Colonic mucosa (tissue), 4 donors: ENCODE measurements at regions not wholly inside any gene's neighbourhood (a gene's known extent, or its start where the extent isn't known, plus 50 kb on each side); places are given as distances from the start of the nearest gene placed in this dataset.

Experiments used
- DNase-seq: peaks from one replicate; pipeline ENCODE4 v3.0.0-alpha.2; 2020
- H3K27ac ChIP-seq: fragments of 200-600 bp; one replicate; pipeline ENCODE4 v1.8.0; 2021
- H3K27me3 ChIP-seq: fragments of 200-600 bp; one replicate; pipeline ENCODE4 v1.8.0; 2021
- H3K36me3 ChIP-seq: fragments of 200-600 bp; one replicate; pipeline ENCODE4 v1.8.0; 2021
- H3K4me1 ChIP-seq: fragments of 200-600 bp; one replicate; pipeline ENCODE4 v1.8.0; 2021; ENCODE audit warnings: mild to moderate bottlenecking
- H3K4me3 ChIP-seq: fragments of 200-600 bp; one replicate; pipeline ENCODE4 v1.8.0; 2021
- H3K9ac ChIP-seq, 2 donors: one replicate each; pipeline ENCODE4 v1.7.0; 2013; ENCODE audit warnings: control low read depth in 2 of 2, low read depth in 2 of 2, low read length in 2 of 2
- H3K9me3 ChIP-seq: fragments of 200-600 bp; one replicate; pipeline ENCODE4 v1.8.0; 2021
- intact Hi-C: fragments of 100-400 bp; cut with DNase I; formaldehyde crosslinking; loops from one replicate; pipeline ENCODE4 v1.14.1; 2022
- TF ChIP-seq, protein P1 (sequence below): fragments of 200-600 bp; IDR thresholded peaks from one replicate; pipeline ENCODE4 v1.8.0; 2022; ENCODE audit warnings: antibody characterized with exemption, mild to moderate bottlenecking
- donor health status: healthy.
- donor health status: DM: no; HTN: no; CAD: no.
- donor health status: DM: no; HTN: no; CAD: no.

- Histone ChIP-seq H3K4me1 (no peaks in the 10 kb centered on the region), H3K27me3 (no peaks in the 10 kb centered on the region), H3K9me3 (no peaks in the 10 kb centered on the region), H3K4me3 (no peak overlapping the region), H3K27ac (no peak overlapping the region), H3K9ac (no peak overlapping the region), H3K36me3 (no peaks in the 10 kb centered on the region)
- DNase-seq: no peak
- intact Hi-C loops: no loop called here
- TF ChIP-seq, protein P1, sequence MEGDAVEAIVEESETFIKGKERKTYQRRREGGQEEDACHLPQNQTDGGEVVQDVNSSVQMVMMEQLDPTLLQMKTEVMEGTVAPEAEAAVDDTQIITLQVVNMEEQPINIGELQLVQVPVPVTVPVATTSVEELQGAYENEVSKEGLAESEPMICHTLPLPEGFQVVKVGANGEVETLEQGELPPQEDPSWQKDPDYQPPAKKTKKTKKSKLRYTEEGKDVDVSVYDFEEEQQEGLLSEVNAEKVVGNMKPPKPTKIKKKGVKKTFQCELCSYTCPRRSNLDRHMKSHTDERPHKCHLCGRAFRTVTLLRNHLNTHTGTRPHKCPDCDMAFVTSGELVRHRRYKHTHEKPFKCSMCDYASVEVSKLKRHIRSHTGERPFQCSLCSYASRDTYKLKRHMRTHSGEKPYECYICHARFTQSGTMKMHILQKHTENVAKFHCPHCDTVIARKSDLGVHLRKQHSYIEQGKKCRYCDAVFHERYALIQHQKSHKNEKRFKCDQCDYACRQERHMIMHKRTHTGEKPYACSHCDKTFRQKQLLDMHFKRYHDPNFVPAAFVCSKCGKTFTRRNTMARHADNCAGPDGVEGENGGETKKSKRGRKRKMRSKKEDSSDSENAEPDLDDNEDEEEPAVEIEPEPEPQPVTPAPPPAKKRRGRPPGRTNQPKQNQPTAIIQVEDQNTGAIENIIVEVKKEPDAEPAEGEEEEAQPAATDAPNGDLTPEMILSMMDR: no peak
Observed at GRCh38 chr4:173714456-173714855, 184.4 kb upstream of the HAND2 start.

- Histone ChIP-seq H3K9me3 (no peaks in the 10 kb centered on the region), H3K4me3 (no peak overlapping the region), H3K27ac (no peak overlapping the region), H3K27me3 (no peaks in the 10 kb centered on the region), H3K9ac (no peak overlapping the region), H3K36me3 (no peaks in the 10 kb centered on the region), H3K4me1 (no peaks in the 10 kb centered on the region)
- no peak for DNase-seq
- TF ChIP-seq, protein P1: no peak
- intact Hi-C loops: no loop called here
Observed at GRCh38 chr4:173713026-173713425, 183.0 kb upstream of the HAND2 start.

DNA sequence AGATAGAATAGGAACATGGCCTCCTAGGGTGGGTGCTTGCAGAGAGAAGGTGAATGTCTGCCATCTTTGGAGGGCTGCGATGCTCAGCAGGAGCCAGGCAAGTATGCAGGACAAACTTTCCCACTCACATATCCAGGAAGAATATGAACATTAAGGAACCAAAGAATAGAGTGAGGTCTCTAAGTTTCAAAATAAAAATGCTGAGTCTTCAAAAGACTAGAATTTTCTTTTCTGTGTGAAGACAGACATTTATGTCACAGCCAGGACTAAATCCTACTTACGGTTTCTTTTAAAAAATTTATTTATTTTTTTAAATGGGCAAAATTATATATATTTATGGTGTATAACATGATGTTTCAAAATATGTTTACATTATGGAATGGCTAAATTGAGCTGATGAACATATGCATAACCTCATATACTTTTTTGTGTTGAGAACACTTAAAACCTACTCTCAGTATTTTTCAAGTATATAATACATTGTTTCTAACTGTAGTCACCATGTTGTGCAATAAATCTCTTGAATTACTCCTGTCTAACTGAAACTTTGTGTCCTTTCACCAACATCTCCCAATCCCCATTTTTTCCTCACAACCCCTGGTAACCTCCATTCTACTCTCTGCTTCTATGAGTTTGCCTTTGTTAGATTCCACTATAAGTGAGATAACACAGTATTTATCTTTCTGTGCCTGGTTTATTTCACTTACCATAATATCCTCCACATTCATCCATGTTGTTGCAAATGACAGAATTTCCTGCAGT is 177.8 kb upstream of the HAND2 start:
- intact Hi-C loops: no loop called here
- H3K4me1 ChIP-seq: no peaks in the 10 kb centered on the region
- TF ChIP-seq, protein P1: no peak
- H3K9ac ChIP-seq: no peak overlapping the region
- no peaks in the 10 kb centered on the region for H3K9me3 ChIP-seq
- no peaks in the 10 kb centered on the region for H3K27me3 ChIP-seq
- no peak overlapping the region for H3K4me3 ChIP-seq
- DNase-seq: no peak
- no peaks in the 10 kb centered on the region for H3K36me3 ChIP-seq
- no peak overlapping the region for H3K27ac ChIP-seq

DNA sequence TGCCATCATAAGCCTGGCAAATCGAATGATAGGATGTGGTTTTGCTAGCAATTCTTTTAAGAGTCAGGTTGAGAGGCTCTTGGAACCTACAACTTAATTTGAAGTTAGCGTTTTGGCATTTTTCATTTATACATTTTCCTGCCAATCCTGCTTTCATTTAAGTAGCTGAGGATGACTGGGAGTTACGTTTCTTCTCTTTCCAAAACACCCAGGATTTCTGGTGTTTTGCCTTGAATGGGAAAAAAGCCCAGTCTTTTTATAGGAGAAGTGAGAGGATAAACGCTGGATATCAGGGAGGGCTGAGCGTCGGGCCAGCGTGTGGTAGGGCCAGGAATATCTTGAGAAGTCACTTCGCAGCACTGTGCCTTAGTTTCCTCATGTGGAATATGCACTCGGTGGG is 174.2 kb upstream of the HAND2 start:
- no peak overlapping the region for H3K27ac ChIP-seq
- no peak overlapping the region for H3K4me3 ChIP-seq
- DNase-seq: no peak
- no peaks in the 10 kb centered on the region for H3K36me3 ChIP-seq
- no peak overlapping the region for H3K9ac ChIP-seq
- H3K9me3 ChIP-seq: no peaks in the 10 kb centered on the region
- H3K4me1 ChIP-seq: no peaks in the 10 kb centered on the region
- TF ChIP-seq, protein P1: no peak
- intact Hi-C loops: no loop called here
- H3K27me3 ChIP-seq: no peaks in the 10 kb centered on the region

GRCh38 chr4:173703021-173703420 is 173.0 kb upstream of the HAND2 start:
- H3K9me3 ChIP-seq: no peaks in the 10 kb centered on the region
- intact Hi-C loops: no loop called here
- H3K27ac ChIP-seq: no peak overlapping the region
- H3K36me3 ChIP-seq: no peaks in the 10 kb centered on the region
- H3K9ac ChIP-seq: no peak overlapping the region
- no peaks in the 10 kb centered on the region for H3K27me3 ChIP-seq
- no peak for DNase-seq
- H3K4me3 ChIP-seq: no peak overlapping the region
- H3K4me1 ChIP-seq: no peaks in the 10 kb centered on the region
- TF ChIP-seq, protein P1: no peak
